IMR-90 (cell line): ENCODE measurements at regions not wholly inside any gene's neighbourhood (a gene's known extent, or its start where the extent isn't known, plus 50 kb on each side); places are given as distances from the start of the nearest gene placed in this dataset.

Source experiments
- ATAC-seq: fragments of 200-7000 bp; cut with Tn5 transposase; 2 replicates; pipeline ENCODE4 v1.9.1; 2020; ENCODE audit warnings: low read depth, mild to moderate bottlenecking, moderate library complexity
- BruUV-seq: library from RNA; stranded (reverse); fragments of 400-500 nt; replicated peaks from 2 replicates; lab custom pipeline; 2021; lab: Mats Ljungman, UMichigan
- CTCF ChIA-PET: fragments of 300-600 bp; formaldehyde crosslinking; extraction: SDS; loops from one replicate; lab custom pipeline; 2021; ENCODE audit warnings: antibody characterized with exemption; lab: Yijun Ruan, JAX
- POLR2A ChIA-PET: fragments of 300-600 bp; sonication (Branson Sonifier 250); formaldehyde crosslinking; loops from one replicate; lab custom pipeline; 2022; ENCODE audit warnings: antibody characterized with exemption; ENCODE audit not compliant: unreplicated experiment; lab: Charles Lee
- DNase-seq: peaks from one replicate; pipeline ENCODE4 v3.0.0; 2013
- H2AFZ ChIP-seq: replicated peaks from 2 replicates; pipeline ENCODE3; 2013; ENCODE audit warnings: low read length, mild to moderate bottlenecking; ENCODE audit not compliant: poor library complexity
- H2AK5ac ChIP-seq: 2 replicates; pipeline ENCODE4 v1.6.1; 2013; ENCODE audit warnings: low read depth, low read length, inconsistent platforms
- H2AK9ac ChIP-seq: replicated peaks from 2 replicates; pipeline ENCODE3; 2013; ENCODE audit warnings: mild to moderate bottlenecking, low read depth, low read length, moderate library complexity; ENCODE audit not compliant: poor library complexity
- H2BK120ac ChIP-seq: 2 replicates; pipeline ENCODE4 v1.6.1; 2013; ENCODE audit warnings: low read depth, low read length, inconsistent platforms
- H2BK15ac ChIP-seq: 3 replicates; pipeline ENCODE4 v1.6.1; 2013; ENCODE audit warnings: low read depth, low read length, inconsistent platforms
- H2BK20ac ChIP-seq: 2 replicates; pipeline ENCODE4 v1.6.1; 2013; ENCODE audit warnings: low read depth, mild to moderate bottlenecking, inconsistent platforms, low read length, moderate library complexity
- H2BK5ac ChIP-seq: 2 replicates; pipeline ENCODE4 v1.6.1; 2013; ENCODE audit warnings: mild to moderate bottlenecking, low read depth, low read length, inconsistent platforms; ENCODE audit not compliant: poor library complexity, severe bottlenecking
- H3K14ac ChIP-seq: replicated peaks from 2 replicates; pipeline ENCODE4 v1.6.1; 2013; ENCODE audit warnings: low read depth, low read length, inconsistent platforms
- H3K18ac ChIP-seq: 2 replicates; pipeline ENCODE4 v1.6.1; 2013; ENCODE audit warnings: low read depth, low read length, control low read depth
- H3K23ac ChIP-seq: 2 replicates; pipeline ENCODE4 v1.6.1; 2013; ENCODE audit warnings: low read depth, low read length, inconsistent platforms
- H3K27ac ChIP-seq: 2 replicates; pipeline ENCODE4 v1.5.1; 2013; ENCODE audit warnings: mild to moderate bottlenecking, control low read depth, low read length; ENCODE audit not compliant: insufficient read depth
- H3K27me3 ChIP-seq: 2 replicates; pipeline ENCODE4 v1.6.1; 2013; ENCODE audit warnings: low read length; ENCODE audit not compliant: control insufficient read depth, insufficient read depth
- H3K36me3 ChIP-seq: 2 replicates; pipeline ENCODE4 v1.6.1; 2013; ENCODE audit warnings: low read length, mixed read lengths; ENCODE audit not compliant: control insufficient read depth, insufficient read depth
- H3K4ac ChIP-seq: 2 replicates; pipeline ENCODE4 v1.6.1; 2013; ENCODE audit warnings: low read depth, low read length, inconsistent platforms
- H3K4me1 ChIP-seq: 2 replicates; pipeline ENCODE4 v1.6.1; 2013; ENCODE audit warnings: low read length, mixed read lengths; ENCODE audit not compliant: control insufficient read depth, insufficient read depth
- H3K4me2 ChIP-seq: 2 replicates; pipeline ENCODE4 v1.6.1; 2013; ENCODE audit warnings: low read depth, mild to moderate bottlenecking, control low read depth, low read length, moderate library complexity
- H3K4me3 ChIP-seq: 2 replicates; pipeline ENCODE4 v1.5.1; 2013; ENCODE audit warnings: low read depth, mild to moderate bottlenecking, control low read depth, low read length, moderate library complexity; ENCODE audit not compliant: insufficient read depth
- H3K56ac ChIP-seq: 2 replicates; pipeline ENCODE4 v1.6.1; 2013; ENCODE audit warnings: low read length, inconsistent platforms; ENCODE audit not compliant: insufficient read depth; ENCODE audit errors: extremely low read depth
- H3K79me1 ChIP-seq, 2 experiments: 2 replicates each; pipeline ENCODE4 v1.6.1; 2013; ENCODE audit warnings: low read length in 2 of 2, inconsistent platforms in 1 of 2, low read depth in 1 of 2
- H3K9ac ChIP-seq: 2 replicates; pipeline ENCODE4 v1.6.1; 2013; ENCODE audit warnings: low read depth, low read length, control low read depth
- H3K9me1 ChIP-seq: 2 replicates; pipeline ENCODE4 v1.6.1; 2013; ENCODE audit warnings: low read length, inconsistent platforms; ENCODE audit not compliant: insufficient read depth
- H3K9me3 ChIP-seq: 2 replicates; pipeline ENCODE4 v1.6.1; 2013; ENCODE audit warnings: low read length; ENCODE audit not compliant: control insufficient read depth, insufficient read depth
- H4K20me1 ChIP-seq: 2 replicates; pipeline ENCODE4 v1.6.1; 2013; ENCODE audit warnings: low read length, inconsistent platforms; ENCODE audit not compliant: insufficient read depth
- H4K5ac ChIP-seq: 2 replicates; pipeline ENCODE4 v1.6.1; 2013; ENCODE audit warnings: mild to moderate bottlenecking, low read depth, low read length, control low read depth
- H4K8ac ChIP-seq, 2 experiments: 2 replicates each; pipeline ENCODE4 v1.6.1; 2013; ENCODE audit warnings: low read depth in 2 of 2, low read length in 2 of 2, control low read depth in 1 of 2, inconsistent platforms in 1 of 2
- H4K91ac ChIP-seq: 2 replicates; pipeline ENCODE4 v1.6.1; 2013; ENCODE audit warnings: low read depth, low read length, inconsistent platforms; ENCODE audit not compliant: insufficient read depth
- BHLHE40 ChIP-seq: fragments of 150-350 bp; IDR thresholded peaks from 2 replicates; pipeline ENCODE4 v1.6.1; 2016; ENCODE audit warnings: mild to moderate bottlenecking, low read depth, low read length
- CEBPB ChIP-seq: IDR thresholded peaks from 2 replicates; pipeline ENCODE4 v1.6.1; 2012; ENCODE audit warnings: low read depth, low read length, improper control_type of control experiment
- CHD1 ChIP-seq: IDR thresholded peaks from 2 replicates; pipeline ENCODE4 v1.6.1; 2012; ENCODE audit warnings: low read depth, low read length, improper control_type of control experiment
- CTCF ChIP-seq: conservative IDR thresholded peaks from 2 replicates; pipeline ENCODE4 v1.5.1; 2012; ENCODE audit warnings: mild to moderate bottlenecking, low read depth, low read length, improper control_type of control experiment
- ELK1 ChIP-seq: fragments of 150-350 bp; IDR thresholded peaks from 2 replicates; pipeline ENCODE4 v1.6.1; 2016; ENCODE audit warnings: low read depth, mild to moderate bottlenecking, low read length, moderate library complexity, borderline replicate concordance
- FOS ChIP-seq: fragments of 150-350 bp; IDR thresholded peaks from 2 replicates; pipeline ENCODE4 v1.6.1; 2016; ENCODE audit warnings: low read depth, low read length
- MAFK ChIP-seq: IDR thresholded peaks from 2 replicates; pipeline ENCODE4 v1.6.1; 2012; ENCODE audit warnings: low read depth, low read length, improper control_type of control experiment
- MAZ ChIP-seq: IDR thresholded peaks from 2 replicates; pipeline ENCODE4 v1.6.1; 2012; ENCODE audit warnings: low read depth, mild to moderate bottlenecking, low read length, improper control_type of control experiment, moderate library complexity, borderline replicate concordance
- MXI1 ChIP-seq: IDR thresholded peaks from 2 replicates; pipeline ENCODE4 v1.6.1; 2012; ENCODE audit warnings: low read depth, mild to moderate bottlenecking, low read length, moderate library complexity, borderline replicate concordance
- NFE2L2 ChIP-seq: fragments of 150-350 bp; IDR thresholded peaks from 2 replicates; pipeline ENCODE4 v1.6.1; 2016; ENCODE audit warnings: low read depth, mild to moderate bottlenecking, low read length
- POLR2A ChIP-seq: IDR thresholded peaks from 2 replicates; pipeline ENCODE4 v1.6.1; 2012; ENCODE audit warnings: mild to moderate bottlenecking, low read depth, low read length
- RAD21 ChIP-seq: IDR thresholded peaks from 2 replicates; pipeline ENCODE4 v1.6.1; 2012; ENCODE audit warnings: low read length, improper control_type of control experiment
- RCOR1 ChIP-seq: IDR thresholded peaks from 2 replicates; pipeline ENCODE4 v1.6.1; 2012; ENCODE audit warnings: mild to moderate bottlenecking, low read length, improper control_type of control experiment; ENCODE audit not compliant: insufficient replicate concordance
- RFX5 ChIP-seq: IDR thresholded peaks from 2 replicates; pipeline ENCODE4 v1.8.0; 2012; ENCODE audit warnings: low read depth, mild to moderate bottlenecking, low read length, moderate library complexity
- SMC3 ChIP-seq: fragments of 150-350 bp; IDR thresholded peaks from 2 replicates; pipeline ENCODE4 v1.6.1; 2016; ENCODE audit warnings: low read depth, mild to moderate bottlenecking, antibody characterized with exemption, low read length, moderate library complexity
- USF2 ChIP-seq: fragments of 150-350 bp; IDR thresholded peaks from 2 replicates; pipeline ENCODE4 v1.6.1; 2017; ENCODE audit warnings: mild to moderate bottlenecking, antibody characterized with exemption, low read length, low read depth
- WGBS, 2 experiments: methylation state at CpG; one replicate each; pipeline versions ENCODE4 v1.1.5 to v1.1.7; 2013; ENCODE audit warnings: missing lambda C conversion rate in 2 of 2; ENCODE audit not compliant: insufficient read length in 1 of 2; ENCODE audit errors: extremely low coverage in 2 of 2; 5-methylcytosine and 5-hydroxymethylcytosine counted together
- dilution Hi-C: fragments of 300-500 bp; cut with HindIII; formaldehyde crosslinking; loops from one replicate; pipeline ENCODE4 v1.14.3; 2018; ENCODE audit warnings: low sequenced_read_pairs; ENCODE audit not compliant: unreplicated experiment
- in situ Hi-C: fragments of 300-500 bp; cut with MboI; formaldehyde crosslinking; loops from 3 replicates; pipeline ENCODE4 v1.14.3; 2019; ENCODE audit warnings: low sequenced_read_pairs, inconsistent platforms, mixed read lengths
- intact Hi-C: fragments of 100-400 bp; cut with micrococcal nuclease; formaldehyde crosslinking; loops from 2 replicates; pipeline ENCODE4 v1.10.0; 2022

- Histone ChIP-seq H2AK9ac (no peak overlapping the region), H3K79me1 (no peaks in the 10 kb centered on the region), H3K4me2 (no peak overlapping the region), H4K5ac (no peak overlapping the region), H3K27ac (no peak overlapping the region), H3K4me1 (no peaks in the 10 kb centered on the region), H3K56ac (no peak overlapping the region), H4K91ac (no peak overlapping the region), H2BK120ac (no peak overlapping the region), H4K20me1 (no peaks in the 10 kb centered on the region), H2AFZ (no peak overlapping the region), H2AK5ac (no peak overlapping the region), H3K27me3 (no peaks in the 10 kb centered on the region), H2BK20ac (no peak overlapping the region), H3K18ac (no peak overlapping the region), H3K23ac (no peak overlapping the region), H4K8ac (no peak overlapping the region), H3K4me3 (no peak overlapping the region), H2BK5ac (no peak overlapping the region), H3K9me1 (no peaks in the 10 kb centered on the region), H3K9ac (no peak overlapping the region), H3K36me3 (no peaks in the 10 kb centered on the region), H3K4ac (no peak overlapping the region), H3K9me3 (0 out of 2 replicates have a peak, but pooled peaks cover 1% of the 10 kb centered on the region), H3K14ac (no peak overlapping the region), H2BK15ac (no peak overlapping the region)
- BruUV-seq, result no TSS peak
- WGBS, 2 experiments, result no CpG with 5 or more reads among the region's 1 CpG
- dilution Hi-C loops, result no loop called here
- CTCF ChIA-PET, result no interaction called here
- TF ChIP-seq ELK1 (no peak), POLR2A (no peak), CEBPB (no peak), CHD1 (no peak), BHLHE40 (no peak), RFX5 (no peak), MXI1 (no peak), CTCF (no peak), RAD21 (no peak), MAZ (no peak), USF2 (no peak), NFE2L2 (no peak), SMC3 (no peak), RCOR1 (no peak), FOS (no peak), MAFK (no peak)
- DNase-seq, result no peak
- ATAC-seq, result no peak
- in situ Hi-C loops, result no loop called here
- intact Hi-C loops, result no loop called here
- POLR2A ChIA-PET, result no interaction called here
Observed at GRCh38 chr9:26520141-26520540, 372.5 kb downstream of the CAAP1 start.
